ENCODE measurements at regions not wholly inside any gene's neighbourhood (a gene's known extent, or its start where the extent isn't known, plus 50 kb on each side); places are given as distances from the start of the nearest gene placed in this dataset.

GRCh38 chr18:56210520-56210919 is 427.9 kb downstream of the TXNL1 start:
- DNase-seq, result no peak

- DNase-seq, result no peak
Observed at GRCh38 chr18:56207989-56208388, 430.4 kb downstream of the TXNL1 start.

GRCh38 chr18:56204052-56204451 is 434.3 kb downstream of the TXNL1 start:
- no peak for DNase-seq

DNA sequence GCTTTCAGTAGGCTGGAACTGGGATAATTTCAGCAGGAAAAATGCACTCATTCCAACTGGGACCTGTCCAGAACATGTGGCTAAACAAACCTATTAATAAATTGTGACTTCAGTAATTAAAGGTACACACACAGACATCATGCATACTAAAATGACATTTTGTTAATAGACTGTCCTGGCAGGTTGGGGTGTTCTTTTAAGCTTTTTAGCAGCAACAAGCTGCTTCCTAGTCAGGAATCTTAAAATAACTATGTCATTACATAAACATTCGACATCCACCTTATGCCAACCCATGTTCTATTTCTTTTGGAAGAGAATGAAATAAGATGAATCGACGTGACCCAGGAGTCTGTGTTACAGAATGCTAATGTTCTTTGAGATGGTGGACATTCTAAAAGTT is 435.7 kb downstream of the TXNL1 start:
- no peak for DNase-seq

DNA sequence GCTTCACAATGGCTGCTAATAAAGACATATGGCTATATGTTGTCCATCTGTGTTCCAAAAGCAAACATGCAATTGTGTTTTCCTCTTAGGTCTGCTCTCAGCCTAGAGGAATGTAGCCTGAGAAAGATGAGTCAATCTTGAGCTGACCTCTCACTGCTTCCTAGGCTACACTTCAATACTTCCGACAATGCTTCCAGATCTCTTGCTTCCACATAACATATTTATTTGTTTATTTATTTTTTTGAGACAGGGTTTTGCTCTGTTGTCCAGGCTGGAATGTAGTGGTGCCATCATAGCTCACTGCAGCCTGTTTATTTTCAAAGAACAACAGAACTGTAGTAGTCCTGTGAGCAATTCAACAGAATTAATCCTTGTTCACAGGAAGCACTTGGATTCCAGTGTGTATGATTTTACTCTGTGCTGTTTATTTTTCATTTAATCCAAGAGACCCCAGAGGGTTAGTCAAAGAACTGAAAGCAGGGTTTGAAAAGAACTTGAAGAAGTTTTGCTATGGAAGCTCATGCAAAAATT is 437.9 kb downstream of the TXNL1 start:
- DNase-seq, result no peak

GRCh38 chr18:56199580-56200330 is 438.6 kb downstream of the TXNL1 start:
- no peak for DNase-seq

DNA sequence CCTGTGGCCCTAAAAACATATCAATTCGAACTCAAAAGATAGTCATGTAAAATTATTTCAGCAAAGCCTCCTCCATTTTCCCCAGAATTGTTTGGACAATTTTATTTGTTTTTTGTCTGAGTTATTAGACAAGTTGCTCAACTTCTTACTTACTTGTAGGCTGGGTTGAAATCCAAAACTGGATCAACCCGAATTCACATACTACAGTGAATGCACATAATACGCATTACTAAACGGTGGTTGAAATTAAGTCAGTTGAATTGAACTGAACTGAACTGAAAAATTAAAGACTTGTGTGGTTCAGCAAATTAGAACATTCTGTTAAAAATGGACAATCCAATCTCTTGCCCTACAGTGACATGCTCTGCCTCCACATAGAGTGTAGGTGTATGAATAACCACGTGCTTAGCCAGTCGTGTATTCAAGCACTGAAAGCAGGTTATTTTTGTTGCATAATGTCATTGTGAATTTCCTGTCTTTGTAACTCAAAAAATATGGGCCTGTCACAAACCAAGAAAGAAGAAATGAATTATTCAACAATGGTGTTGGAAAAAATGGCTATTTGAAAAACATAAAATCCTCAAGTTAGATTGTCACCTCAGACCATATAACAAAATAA is 441.0 kb downstream of the TXNL1 start:
- DNase-seq, result no peak

GRCh38 chr18:56196495-56197225 is 441.7 kb downstream of the TXNL1 start:
- DNase-seq, result no peak

- no peak for DNase-seq
Observed at GRCh38 chr18:56191334-56191733, 447.1 kb downstream of the TXNL1 start.

DNA sequence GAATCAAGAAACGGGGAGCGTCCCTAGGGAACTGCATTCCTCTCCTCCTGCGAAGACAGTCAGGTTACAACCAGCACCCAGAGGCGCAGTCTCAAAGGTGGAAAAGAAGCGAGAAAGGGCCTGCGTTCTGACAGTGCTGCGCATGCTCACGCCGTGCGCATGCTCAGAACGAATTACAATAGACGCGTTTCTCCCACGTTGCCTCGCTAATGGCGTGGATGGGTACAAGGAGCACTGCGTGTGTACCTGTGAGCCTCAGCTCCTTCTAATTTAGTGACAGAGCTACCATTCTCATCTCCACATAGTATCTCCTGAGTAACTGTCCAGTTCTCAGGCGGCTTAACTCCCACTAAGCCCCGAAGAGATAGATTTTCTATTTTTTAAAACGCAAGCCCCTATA is 448.8 kb downstream of the TXNL1 start:
- no peak for DNase-seq

- DNase-seq, result no peak
Observed at GRCh38 chr18:56188529-56189275, 449.7 kb downstream of the TXNL1 start.

GRCh38 chr18:56186319-56186718 is 452.1 kb downstream of the TXNL1 start:
- no peak for DNase-seq

GRCh38 chr18:56185126-56185525 is 453.3 kb downstream of the TXNL1 start:
- DNase-seq, result no peak

GRCh38 chr18:56176751-56177150 is 461.6 kb downstream of the TXNL1 start:
- DNase-seq, result no peak

DNA sequence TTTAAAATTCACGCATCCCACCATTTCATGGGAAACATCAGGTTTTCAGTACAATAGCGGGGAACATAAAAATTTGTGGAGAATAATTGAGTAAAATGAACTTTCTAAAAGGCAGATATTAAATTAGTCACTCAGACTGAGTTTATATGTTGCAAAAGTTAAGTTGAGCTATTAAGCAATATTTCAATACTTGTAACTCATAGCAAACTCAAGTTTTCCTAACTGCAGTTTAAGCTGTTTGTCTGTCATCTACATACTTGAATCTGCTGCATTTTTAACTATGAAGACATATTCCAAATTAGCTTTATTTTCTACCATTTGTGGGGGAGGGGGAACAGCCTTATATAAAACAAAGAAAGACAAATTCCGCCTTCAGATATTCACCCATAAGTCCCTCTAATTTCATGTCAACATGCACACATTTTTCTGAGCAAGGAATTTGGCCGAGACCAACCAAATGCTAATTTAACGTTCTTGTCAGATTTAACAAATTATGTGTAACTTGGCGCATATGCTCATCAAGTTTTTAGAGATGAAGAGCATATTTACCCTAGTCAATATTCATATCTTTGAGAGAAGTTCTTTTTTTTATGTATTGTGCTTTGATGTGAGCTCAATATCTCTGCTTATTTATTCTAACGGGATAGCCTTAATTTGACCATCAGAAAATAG is 462.9 kb downstream of the TXNL1 start:
- DNase-seq, result no peak

GRCh38 chr18:56173542-56174220 is 464.7 kb downstream of the TXNL1 start:
- DNase-seq, result no peak

- no peak for DNase-seq
Observed at GRCh38 chr18:56172527-56172926, 465.9 kb downstream of the TXNL1 start.

DNA sequence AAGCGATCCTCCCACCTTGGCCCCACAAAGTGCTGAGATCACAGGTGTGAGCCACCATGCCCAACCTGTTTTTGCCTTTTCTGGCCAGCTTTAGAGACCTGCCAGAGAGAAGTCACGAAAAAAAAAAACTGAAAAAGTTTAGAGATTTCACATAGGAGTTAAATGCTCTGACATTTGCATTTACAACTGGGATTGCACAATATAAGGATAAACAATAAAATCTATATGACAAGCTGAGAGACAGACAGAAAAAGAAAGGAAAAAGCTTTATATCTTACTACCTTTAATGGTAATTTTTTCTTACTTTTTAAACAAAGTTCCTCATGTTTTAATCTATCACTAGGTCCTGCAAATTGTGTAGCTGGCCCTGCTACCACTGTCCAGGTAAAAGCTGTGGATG is 466.5 kb downstream of the TXNL1 start:
- DNase-seq, result no peak

- no peak for DNase-seq
Observed at GRCh38 chr18:56168049-56168781, 470.2 kb downstream of the TXNL1 start.

DNA sequence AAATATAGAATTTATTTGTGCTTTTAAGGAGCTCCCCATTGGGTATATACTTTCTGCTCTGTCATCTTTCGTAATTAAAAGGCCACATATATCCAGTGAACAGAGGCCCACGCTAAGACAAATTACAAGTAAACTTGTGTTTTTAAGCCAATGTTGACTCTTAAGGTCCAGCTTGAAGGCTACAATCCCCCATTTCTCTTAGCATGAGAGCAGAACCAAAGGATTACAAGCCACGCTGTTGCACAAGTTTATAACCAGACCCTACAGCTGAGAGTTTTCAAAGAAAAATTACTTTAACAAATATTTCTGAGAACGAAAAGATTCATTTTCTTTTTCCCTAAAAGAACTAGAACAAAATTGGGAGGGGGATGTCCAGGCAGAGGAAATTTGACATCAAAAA is 471.0 kb downstream of the TXNL1 start:
- DNase-seq, result no peak

- no peak for DNase-seq
Observed at GRCh38 chr18:56166914-56167313, 471.5 kb downstream of the TXNL1 start.
